T47D (cell line): ENCODE measurements at regions not wholly inside any gene's neighbourhood (a gene's known extent, or its start where the extent isn't known, plus 50 kb on each side); places are given as distances from the start of the nearest gene placed in this dataset.
"Not testable (repeated sequence)": the region's sequence is repeated elsewhere in the genome, so short reads cannot be mapped to it uniquely, and the experiment has no call there.

Experiments
- DNase-seq, 2 experiments: peaks; one replicate each; pipeline versions ENCODE4 v3.0.0 to v3.0.0-alpha.2; 2011 to 2012; ENCODE audit warnings: low read depth in 1 of 2, low spot score in 1 of 2
- JUND ChIP-seq: IDR thresholded peaks from 2 replicates; pipeline ENCODE4 v1.6.1; 2012; ENCODE audit warnings: low read depth
- in situ Hi-C: cut with HindIII; loops from 2 replicates; pipeline ENCODE4 v1.10.0; 2016; ENCODE audit warnings: low sequenced_read_pairs, low pct_unique_long_range_greater_than_20kb

- DNase-seq: no peak
- in situ Hi-C loops: no loop called here
- no peak for TF ChIP-seq JUND
Measured at GRCh38 chr10:7048061-7048460, 362.8 kb downstream of the SFMBT2 start.

- in situ Hi-C loops: no loop called here
- TF ChIP-seq JUND: no peak
- DNase-seq: no peak
Measured at GRCh38 chr10:7046615-7047014, 364.2 kb downstream of the SFMBT2 start.

GRCh38 chr10:7045891-7046599 lies 364.8 kb downstream of the SFMBT2 start:
- DNase-seq: no peak
- in situ Hi-C loops: no loop called here
- TF ChIP-seq JUND: no peak

GRCh38 chr10:7043055-7043653 lies 367.7 kb downstream of the SFMBT2 start:
- no peak for TF ChIP-seq JUND
- no peak for DNase-seq
- in situ Hi-C loops: no loop called here

GRCh38 chr10:7042419-7043054 lies 368.3 kb downstream of the SFMBT2 start:
- no peak for TF ChIP-seq JUND
- in situ Hi-C loops: no loop called here
- no peak for DNase-seq

- no peak for TF ChIP-seq JUND
- in situ Hi-C loops: no loop called here
- no peak for DNase-seq
Measured at GRCh38 chr10:7042000-7042399, 368.8 kb downstream of the SFMBT2 start.

- TF ChIP-seq JUND: no peak
- in situ Hi-C loops: no loop called here
- no peak for DNase-seq
Measured at GRCh38 chr10:7040681-7041080, 370.2 kb downstream of the SFMBT2 start.

- no peak for DNase-seq
- in situ Hi-C loops: no loop called here
- no peak for TF ChIP-seq JUND
Measured at GRCh38 chr10:7039859-7040258, 371.0 kb downstream of the SFMBT2 start.

GRCh38 chr10:7038416-7038815 lies 372.4 kb downstream of the SFMBT2 start:
- no peak for TF ChIP-seq JUND
- in situ Hi-C loops: no loop called here
- DNase-seq: no peak

GRCh38 chr10:7037434-7037833 lies 373.4 kb downstream of the SFMBT2 start:
- in situ Hi-C loops, DNase-seq: not testable (repeated sequence)

GRCh38 chr10:7036951-7037350 lies 373.9 kb downstream of the SFMBT2 start:
- DNase-seq: no peak
- TF ChIP-seq JUND: no peak
- in situ Hi-C loops: no loop called here

GRCh38 chr10:7035126-7035761 lies 375.6 kb downstream of the SFMBT2 start:
- in situ Hi-C loops: no loop called here
- no peak for TF ChIP-seq JUND
- DNase-seq: no peak

- no peak for TF ChIP-seq JUND
- DNase-seq: no peak
- in situ Hi-C loops: no loop called here
Measured at GRCh38 chr10:7033031-7033430, 377.8 kb downstream of the SFMBT2 start.
